A549 (cell line): ENCODE measurements at regions not wholly inside any gene's neighbourhood (a gene's known extent, or its start where the extent isn't known, plus 50 kb on each side); places are given as distances from the start of the nearest gene placed in this dataset.

Experiments
- ATAC-seq, 2 experiments: fragments of 200-7000 bp in 1 of 2; fragments of >200 bp in 1 of 2; cut with Nextera tagmentation in 1 of 2; cut with Tn5 transposase in 1 of 2; 3 replicates each; pipeline versions ENCODE4 v1.8.0 to v1.9.1; 2018 to 2020; ENCODE audit warnings: mild to moderate bottlenecking in 1 of 2, moderate library complexity in 1 of 2
- CTCF ChIA-PET: fragments of 300-600 bp; sonication (Branson Sonifier 250); formaldehyde crosslinking; extraction: SDS; loops from one replicate; lab custom pipeline; 2021; ENCODE audit warnings: antibody characterized with exemption, inconsistent platforms; lab: Yijun Ruan, JAX
- POLR2A ChIA-PET: fragments of 350-600 bp; formaldehyde crosslinking; extraction: SDS; loops from one replicate; lab custom pipeline; 2021; ENCODE audit warnings: antibody characterized with exemption, inconsistent platforms; lab: Yijun Ruan, JAX
- DNase-seq, 2 experiments: peaks; one replicate each; pipeline versions ENCODE4 v3.0.0 to v3.0.0-alpha.2; 2011 to 2016; ENCODE audit warnings: low read depth in 1 of 2, low spot score in 1 of 2
- FAIRE-seq: peaks from 2 replicates; lab custom pipeline; 2011; peaks lifted over from hg19 to GRCh38; lab: Jason Lieb, UNC
- H3K27ac ChIP-seq, 2 experiments: fragments of >200 bp; sonication (Bioruptor Twin); formaldehyde crosslinking; 3 replicates each; pipeline ENCODE4 v1.5.1; 2016 to 2017
- H3K4me1 ChIP-seq: fragments of >200 bp; sonication (Bioruptor Twin); formaldehyde crosslinking; 3 replicates; pipeline ENCODE4 v1.6.1; 2016
- H3K4me2 ChIP-seq: fragments of >200 bp; sonication (Bioruptor Twin); formaldehyde crosslinking; 3 replicates; pipeline ENCODE4 v1.6.1; 2016
- H3K4me3 ChIP-seq: fragments of >200 bp; sonication (Bioruptor Twin); formaldehyde crosslinking; 3 replicates; pipeline ENCODE4 v1.5.1; 2016
- H3K9me3 ChIP-seq: fragments of >200 bp; sonication (Bioruptor Twin); formaldehyde crosslinking; 3 replicates; pipeline ENCODE4 v1.6.1; 2016
- BHLHE40 ChIP-seq: IDR thresholded peaks from 2 replicates; pipeline ENCODE4 v1.6.1; 2012; ENCODE audit warnings: low read depth, low read length, inconsistent platforms
- CEBPB ChIP-seq, 2 experiments: fragments of >200 bp in 1 of 2; sonication (Bioruptor Twin) in 1 of 2; formaldehyde crosslinking in 1 of 2; IDR thresholded peaks; 2 replicates each; pipeline ENCODE4 v1.6.1; 2012 to 2016
- CHD4 ChIP-seq: fragments of 200-600 bp; sonication (generic); IDR thresholded peaks from 2 replicates; pipeline ENCODE4 v1.6.1; 2016; ENCODE audit warnings: antibody characterized with exemption, mild to moderate bottlenecking, borderline replicate concordance
- EHF ChIP-seq: fragments of 250-450 bp; sonication (Bioruptor Pico); IDR thresholded peaks from 2 replicates; pipeline ENCODE4 v1.5.0; 2020; ENCODE audit warnings: mild to moderate bottlenecking
- HDAC2 ChIP-seq: fragments of 200-600 bp; sonication (generic); IDR thresholded peaks from 2 replicates; pipeline ENCODE4 v1.6.1; 2016
- HEYL ChIP-seq: fragments of 250-450 bp; sonication (Bioruptor Pico); IDR thresholded peaks from 2 replicates; pipeline ENCODE4 v1.8.0; 2021; ENCODE audit warnings: mild to moderate bottlenecking, moderate library complexity
- HOXB13 ChIP-seq: fragments of 250-450 bp; sonication (Bioruptor Pico); IDR thresholded peaks from 2 replicates; pipeline ENCODE4 v1.5.0; 2020; ENCODE audit warnings: low read depth, mild to moderate bottlenecking, moderate library complexity
- HOXB5 ChIP-seq: fragments of 250-450 bp; sonication (Bioruptor Pico); IDR thresholded peaks from 2 replicates; pipeline ENCODE4 v1.5.0; 2020; ENCODE audit warnings: mild to moderate bottlenecking, moderate library complexity
- JUN ChIP-seq, 2 experiments: fragments of >200 bp; sonication (Bioruptor Twin); formaldehyde crosslinking; IDR thresholded peaks; 2 replicates in 1 of 2; 3 replicates in 1 of 2; pipeline ENCODE4 v1.6.1; 2016 to 2017
- KDM1A ChIP-seq: fragments of 200-600 bp; sonication (generic); IDR thresholded peaks from 2 replicates; pipeline ENCODE4 v1.6.1; 2016; ENCODE audit warnings: low read depth, mild to moderate bottlenecking
- MAFK ChIP-seq: fragments of 450-650 bp; IDR thresholded peaks from 2 replicates; pipeline ENCODE4 v1.6.1; 2014; ENCODE audit not compliant: partially characterized antibody
- NFE2L2 ChIP-seq: fragments of 150-350 bp; conservative IDR thresholded peaks from 2 replicates; pipeline ENCODE4 v1.6.1; 2014; ENCODE audit warnings: low read length
- PHF8 ChIP-seq: fragments of 200-600 bp; sonication (generic); IDR thresholded peaks from 2 replicates; pipeline ENCODE4 v1.6.1; 2016; ENCODE audit warnings: low read depth, mild to moderate bottlenecking, antibody characterized with exemption, moderate library complexity, borderline replicate concordance
- POLR2A ChIP-seq: IDR thresholded peaks from 2 replicates; pipeline ENCODE4 v1.6.1; 2012; ENCODE audit warnings: mild to moderate bottlenecking, low read length
- POLR2AphosphoS2 ChIP-seq: conservative IDR thresholded peaks from 2 replicates; pipeline ENCODE4 v1.6.1; 2012; ENCODE audit warnings: low read length, improper control_type of control experiment, inconsistent platforms
- RARB ChIP-seq: fragments of 250-450 bp; sonication (Bioruptor Pico); IDR thresholded peaks from 2 replicates; pipeline ENCODE4 v1.8.0; 2021; ENCODE audit warnings: mild to moderate bottlenecking, moderate library complexity
- RCOR1 ChIP-seq: fragments of 150-350 bp; IDR thresholded peaks from 2 replicates; pipeline ENCODE4 v1.6.1; 2014; ENCODE audit warnings: antibody characterized with exemption, low read length, low read depth
- RNF2 ChIP-seq: fragments of 200-600 bp; sonication (generic); IDR thresholded peaks from 2 replicates; pipeline ENCODE4 v1.6.1; 2016; ENCODE audit warnings: low read depth, mild to moderate bottlenecking, antibody characterized with exemption, moderate library complexity, borderline replicate concordance
- SMC3 ChIP-seq: fragments of >200 bp; sonication (Bioruptor Twin); formaldehyde crosslinking; IDR thresholded peaks from 3 replicates; pipeline ENCODE4 v1.6.1; 2018; ENCODE audit warnings: inconsistent platforms
- TP53 ChIP-seq: fragments of 250-450 bp; sonication (Bioruptor Pico); IDR thresholded peaks from 2 replicates; pipeline ENCODE4 v1.5.0; 2021; ENCODE audit warnings: mild to moderate bottlenecking, moderate library complexity
- ZC3H11A ChIP-seq: fragments of 450-650 bp; IDR thresholded peaks from 2 replicates; pipeline ENCODE4 v1.6.1; 2014; ENCODE audit warnings: antibody characterized with exemption, mild to moderate bottlenecking
- ZNF302 ChIP-seq: fragments of 250-450 bp; sonication (Bioruptor Pico); IDR thresholded peaks from 2 replicates; pipeline ENCODE4 v1.9.0; 2021; ENCODE audit warnings: inconsistent platforms, mild to moderate bottlenecking, moderate library complexity
- ZSCAN20 ChIP-seq: fragments of 250-450 bp; sonication (Bioruptor Pico); IDR thresholded peaks from 2 replicates; pipeline ENCODE4 v1.8.0; 2022; ENCODE audit warnings: mild to moderate bottlenecking, moderate library complexity
- WGBS: methylation state at CpG from one replicate; pipeline ENCODE4 v1.1.6; 2017; ENCODE audit errors: missing lambda C conversion rate; 5-methylcytosine and 5-hydroxymethylcytosine counted together
- TF ChIP-seq, protein P1 (sequence below): fragments of 150-350 bp; IDR thresholded peaks from 2 replicates; pipeline ENCODE4 v1.6.1; 2014; ENCODE audit warnings: low read depth, mild to moderate bottlenecking, low read length
- TF ChIP-seq, protein P2 (sequence below): fragments of 250-450 bp; sonication (Bioruptor Pico); IDR thresholded peaks from 2 replicates; pipeline ENCODE4 v1.5.0; 2021; ENCODE audit warnings: mild to moderate bottlenecking, moderate library complexity, borderline replicate concordance
- TF ChIP-seq, protein P3 (sequence below): IDR thresholded peaks from 2 replicates; pipeline ENCODE4 v1.6.1; 2012

DNA sequence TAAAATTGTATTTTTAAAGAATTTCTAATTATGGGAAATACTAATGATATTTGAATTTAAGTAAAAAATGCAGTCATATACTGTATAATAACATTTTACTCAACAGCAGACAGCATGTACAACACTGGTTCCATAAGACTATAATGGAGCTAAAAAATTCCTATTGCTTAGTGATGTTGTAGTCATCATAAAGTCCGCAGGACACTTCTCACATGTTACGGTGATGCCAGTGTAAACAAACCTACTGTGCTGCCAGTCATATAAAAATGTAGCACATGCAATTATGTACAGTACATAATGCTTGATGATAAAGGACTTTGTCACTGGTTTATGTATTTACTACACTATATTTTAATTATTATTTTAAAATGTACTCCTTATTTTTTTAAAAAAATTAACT is 629.3 kb downstream of the IPMK start:
- TF ChIP-seq HOXB13 (CRISPR knock-in tag) = no peak
- TF ChIP-seq PHF8 = no peak
- TF ChIP-seq ZC3H11A = no peak
- TF ChIP-seq KDM1A = no peak
- TF ChIP-seq HDAC2 = no peak
- Histone ChIP-seq H3K27ac (no peak overlapping the region), H3K4me2 (no peak overlapping the region), H3K4me1 (no peaks in the 10 kb centered on the region), H3K4me3 (no peak overlapping the region), H3K9me3 (no peaks in the 10 kb centered on the region)
- WGBS = 79% methylated on average over 2 of the region's 2 CpGs
- FAIRE-seq = no peak
- ChIA-PET POLR2A (no interaction called here), CTCF (no interaction called here)
- ATAC-seq = no peak
- no peak for DNase-seq

DNA sequence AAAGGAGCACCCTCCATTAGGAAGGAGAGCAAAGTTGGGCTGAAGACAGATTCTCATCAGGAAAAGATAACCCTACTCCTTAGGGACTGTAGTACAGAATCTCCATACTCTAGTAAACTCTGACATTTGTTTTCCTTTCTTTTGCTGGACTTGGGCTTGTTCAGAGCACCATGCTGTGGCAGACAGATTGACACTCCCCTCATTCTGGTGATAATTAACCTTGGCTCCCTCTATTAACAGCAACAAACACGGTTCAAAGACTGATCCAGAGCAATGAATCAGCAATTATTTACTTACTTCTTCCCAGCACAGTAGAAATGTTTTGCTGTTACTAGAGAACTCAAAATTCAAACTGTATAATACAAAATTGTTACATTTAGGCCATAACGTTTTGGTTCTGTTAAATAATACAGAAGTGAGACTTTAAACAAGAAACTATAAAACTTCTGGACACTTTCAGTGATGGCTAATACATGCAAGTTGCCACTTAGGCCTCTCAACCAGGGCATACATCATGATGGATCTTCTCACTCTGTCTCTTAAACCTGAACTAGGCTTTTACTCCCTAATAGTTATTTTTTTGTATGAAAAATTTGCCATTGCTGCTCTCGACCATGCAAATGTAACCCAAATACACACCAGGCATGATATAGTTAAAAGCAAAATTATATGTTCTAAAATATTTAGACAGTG is 639.0 kb downstream of the IPMK start:
- POLR2A ChIA-PET = no interaction called here
- no peaks in the 10 kb centered on the region for H3K9me3 ChIP-seq
- TF ChIP-seq JUN (IDR thresholded peaks at IDR 0.05) (no peak), MAFK (peak; percentile 87), TP53 (no peak), BHLHE40 (no peak), ZNF302 (no peak)
- TF ChIP-seq, protein P1, sequence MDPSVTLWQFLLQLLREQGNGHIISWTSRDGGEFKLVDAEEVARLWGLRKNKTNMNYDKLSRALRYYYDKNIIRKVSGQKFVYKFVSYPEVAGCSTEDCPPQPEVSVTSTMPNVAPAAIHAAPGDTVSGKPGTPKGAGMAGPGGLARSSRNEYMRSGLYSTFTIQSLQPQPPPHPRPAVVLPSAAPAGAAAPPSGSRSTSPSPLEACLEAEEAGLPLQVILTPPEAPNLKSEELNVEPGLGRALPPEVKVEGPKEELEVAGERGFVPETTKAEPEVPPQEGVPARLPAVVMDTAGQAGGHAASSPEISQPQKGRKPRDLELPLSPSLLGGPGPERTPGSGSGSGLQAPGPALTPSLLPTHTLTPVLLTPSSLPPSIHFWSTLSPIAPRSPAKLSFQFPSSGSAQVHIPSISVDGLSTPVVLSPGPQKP = no peak
- TF ChIP-seq, all 56 proteins: peak for 1
- peak; percentile 94 for FAIRE-seq
- CTCF ChIA-PET = no interaction called here
- Histone ChIP-seq H3K4me3 (no peak overlapping the region), H3K4me1 (peaks cover 15% of the 10 kb centered on the region), H3K27ac (peak overlapping the region; percentile 19 to 82), H3K4me2 (peak overlapping the region; percentile 23)
- DNase-seq = peak in 1 of 2 experiments; percentile 60
- 13% methylated on average over 3 of the region's 3 CpGs for WGBS
- peak; percentile 62 to 70; a peak in 5 of 6 replicates for ATAC-seq

DNA sequence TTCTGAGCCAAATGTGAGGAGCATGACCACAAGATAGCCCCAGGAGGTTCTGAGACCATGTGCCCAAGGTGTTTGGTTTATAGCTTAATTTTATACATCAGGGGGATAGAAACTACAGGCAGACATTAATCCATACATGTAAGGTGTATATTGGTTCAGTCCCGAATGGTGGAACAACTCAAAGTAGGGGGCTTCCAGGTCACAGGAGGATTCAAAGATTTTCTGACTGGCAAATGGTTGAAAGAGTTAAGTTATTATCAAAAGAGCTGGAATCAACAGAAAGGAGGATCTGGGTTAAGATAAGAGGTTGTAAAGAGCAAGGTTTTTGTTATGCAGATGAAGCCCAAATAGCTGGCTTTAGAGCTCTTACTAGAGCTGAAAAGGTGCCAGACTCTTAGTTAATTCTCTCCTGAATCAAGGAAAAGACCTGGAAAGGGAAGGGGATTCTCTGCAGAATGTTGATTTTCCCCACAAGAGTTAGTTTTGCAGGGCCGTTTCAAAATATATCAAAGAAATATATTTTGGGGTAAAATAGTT is 640.0 kb downstream of the IPMK start:
- no peak for ATAC-seq
- FAIRE-seq = no peak
- 0 out of 6 replicates have a peak overlapping the region, but pooled peaks of 1 of the 2 experiments have one; percentile 82 for H3K27ac ChIP-seq
- TF ChIP-seq HOXB5 (no peak), NFE2L2 (no peak), PHF8 (no peak), CEBPB (IDR thresholded peaks at IDR 0.05) (no peak), ZSCAN20 (CRISPR knock-in tag) (no peak), HEYL (no peak), CHD4 (no peak), EHF (CRISPR knock-in tag) (no peak), RARB (CRISPR knock-in tag) (no peak), JUN (IDR thresholded peaks at IDR 0.05) (no peak), RNF2 (no peak), RCOR1 (no peak), POLR2AphosphoS2 (no peak), POLR2A (no peak), HOXB13 (CRISPR knock-in tag) (no peak), ZNF302 (no peak), SMC3 (no peak), ZC3H11A (no peak)
- TF ChIP-seq, protein P2, sequence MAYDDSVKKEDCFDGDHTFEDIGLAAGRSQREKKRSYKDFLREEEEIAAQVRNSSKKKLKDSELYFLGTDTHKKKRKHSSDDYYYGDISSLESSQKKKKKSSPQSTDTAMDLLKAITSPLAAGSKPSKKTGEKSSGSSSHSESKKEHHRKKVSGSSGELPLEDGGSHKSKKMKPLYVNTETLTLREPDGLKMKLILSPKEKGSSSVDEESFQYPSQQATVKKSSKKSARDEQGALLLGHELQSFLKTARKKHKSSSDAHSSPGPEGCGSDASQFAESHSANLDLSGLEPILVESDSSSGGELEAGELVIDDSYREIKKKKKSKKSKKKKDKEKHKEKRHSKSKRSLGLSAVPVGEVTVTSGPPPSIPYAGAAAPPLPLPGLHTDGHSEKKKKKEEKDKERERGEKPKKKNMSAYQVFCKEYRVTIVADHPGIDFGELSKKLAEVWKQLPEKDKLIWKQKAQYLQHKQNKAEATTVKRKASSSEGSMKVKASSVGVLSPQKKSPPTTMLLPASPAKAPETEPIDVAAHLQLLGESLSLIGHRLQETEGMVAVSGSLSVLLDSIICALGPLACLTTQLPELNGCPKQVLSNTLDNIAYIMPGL (CRISPR knock-in tag) = no peak
- TF ChIP-seq, protein P3, sequence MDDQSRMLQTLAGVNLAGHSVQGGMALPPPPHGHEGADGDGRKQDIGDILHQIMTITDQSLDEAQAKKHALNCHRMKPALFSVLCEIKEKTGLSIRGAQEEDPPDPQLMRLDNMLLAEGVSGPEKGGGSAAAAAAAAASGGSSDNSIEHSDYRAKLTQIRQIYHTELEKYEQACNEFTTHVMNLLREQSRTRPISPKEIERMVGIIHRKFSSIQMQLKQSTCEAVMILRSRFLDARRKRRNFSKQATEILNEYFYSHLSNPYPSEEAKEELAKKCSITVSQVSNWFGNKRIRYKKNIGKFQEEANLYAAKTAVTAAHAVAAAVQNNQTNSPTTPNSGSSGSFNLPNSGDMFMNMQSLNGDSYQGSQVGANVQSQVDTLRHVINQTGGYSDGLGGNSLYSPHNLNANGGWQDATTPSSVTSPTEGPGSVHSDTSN = no peak
- 87% methylated on average over 2 of the region's 2 CpGs for WGBS
- H3K9me3 ChIP-seq = no peaks in the 10 kb centered on the region
- H3K4me2 ChIP-seq = no peak overlapping the region
- no peak overlapping the region for H3K4me3 ChIP-seq
- POLR2A ChIA-PET = no interaction called here
- H3K4me1 ChIP-seq = peaks cover 15% of the 10 kb centered on the region
- CTCF ChIA-PET = interaction anchor here (0.7 kb wide), 1 partner anchor 29 kb away, joined by 4 read pairs; no protein-coding TSS in a partner anchor
- no peak for DNase-seq
